DOHH2 (cell line): ENCODE measurements at regions not wholly inside any gene's neighbourhood (a gene's known extent, or its start where the extent isn't known, plus 50 kb on each side); places are given as distances from the start of the nearest gene placed in this dataset.

ENCODE experiments used
- H3F3A ChIP-seq: fragments of 200-600 bp; sonication (generic), shearing (Covaris generic); 2 replicates; pipeline ENCODE4 v1.6.0; 2016; ENCODE audit warnings: antibody characterized with exemption, mild to moderate bottlenecking; ENCODE audit not compliant: control insufficient read depth, insufficient read depth
- H3K27ac ChIP-seq: fragments of 200-600 bp; sonication (generic); 2 replicates; pipeline ENCODE4 v1.5.1; 2014; ENCODE audit warnings: low read depth, mild to moderate bottlenecking, low read length, moderate library complexity
- H3K27me3 ChIP-seq: fragments of 200-600 bp; sonication (generic); 2 replicates; pipeline ENCODE4 v1.6.1; 2014; ENCODE audit warnings: mild to moderate bottlenecking, low read length, mixed read lengths; ENCODE audit not compliant: control insufficient read depth
- H3K36me3 ChIP-seq: fragments of 200-600 bp; sonication (generic); 2 replicates; pipeline ENCODE4 v1.6.1; 2014; ENCODE audit warnings: mild to moderate bottlenecking, low read length, moderate library complexity, mixed read lengths; ENCODE audit not compliant: control insufficient read depth
- H3K4me1 ChIP-seq: fragments of 200-600 bp; sonication (generic); 2 replicates; pipeline ENCODE4 v1.6.1; 2014; ENCODE audit warnings: mild to moderate bottlenecking, low read length, mixed read lengths; ENCODE audit not compliant: control insufficient read depth
- H3K4me2 ChIP-seq: fragments of 200-600 bp; sonication (generic); 2 replicates; pipeline ENCODE4 v1.6.0; 2014; ENCODE audit warnings: mild to moderate bottlenecking, low read length, moderate library complexity
- H3K4me3 ChIP-seq: fragments of 200-600 bp; sonication (generic); 2 replicates; pipeline ENCODE4 v1.5.1; 2014; ENCODE audit warnings: mild to moderate bottlenecking, low read length, mixed read lengths
- H3K79me2 ChIP-seq: fragments of 200-600 bp; sonication (generic); 2 replicates; pipeline ENCODE4 v1.6.1; 2014; ENCODE audit warnings: mild to moderate bottlenecking, low read length, mixed read lengths; ENCODE audit not compliant: control insufficient read depth
- H3K9me2 ChIP-seq: fragments of 200-600 bp; sonication (generic); replicated peaks from 2 replicates; pipeline ENCODE4 v1.6.1; 2014; ENCODE audit warnings: mild to moderate bottlenecking, low read length, mixed read lengths; ENCODE audit not compliant: control insufficient read depth
- H3K9me3 ChIP-seq: fragments of 200-600 bp; sonication (generic); 2 replicates; pipeline ENCODE4 v1.6.1; 2014; ENCODE audit warnings: antibody characterized with exemption, low read length, mixed read lengths; ENCODE audit not compliant: control insufficient read depth, insufficient read depth
- H4K20me1 ChIP-seq: fragments of 200-600 bp; sonication (generic); 2 replicates; pipeline ENCODE4 v1.6.0; 2014; ENCODE audit warnings: low read depth, mild to moderate bottlenecking, antibody characterized with exemption, low read length, moderate library complexity; ENCODE audit not compliant: control insufficient read depth, insufficient read depth
- EZH2phosphoT487 ChIP-seq: fragments of 200-600 bp; sonication (generic); IDR thresholded peaks from 2 replicates; pipeline ENCODE4 v1.6.1; 2017; ENCODE audit warnings: borderline replicate concordance, mild to moderate bottlenecking, antibody characterized with exemption, low read length, moderate library complexity, mixed read lengths
- TF ChIP-seq, protein P1 (sequence below): fragments of 200-600 bp; sonication (generic); IDR thresholded peaks from one replicate; pipeline ENCODE4 v1.5.1; 2014; ENCODE audit warnings: antibody characterized with exemption, mild to moderate bottlenecking, low read depth, low read length; ENCODE audit not compliant: poor library complexity, severe bottlenecking

DNA sequence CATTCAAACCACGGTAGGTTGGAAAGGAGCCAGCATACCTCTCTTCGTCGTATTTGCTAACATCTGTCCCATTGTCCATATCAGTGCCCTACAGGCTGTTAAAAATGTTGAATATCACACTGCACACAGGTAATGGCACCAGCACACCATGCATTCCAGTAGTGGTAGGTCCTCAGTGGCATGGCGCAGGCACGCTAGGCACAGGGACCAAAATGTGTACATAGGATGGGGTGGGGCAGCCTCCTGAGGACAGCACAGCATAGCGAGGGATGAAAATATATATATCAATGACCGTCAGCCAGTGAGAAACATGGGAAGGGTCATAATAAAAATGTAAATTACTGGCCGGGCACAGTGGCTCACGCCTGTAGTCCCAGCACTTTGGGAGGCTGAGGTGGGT is 99.9 kb upstream of the CTBP2 start:
- Histone ChIP-seq H4K20me1 (no peaks in the 10 kb centered on the region), H3K27me3 (no peaks in the 10 kb centered on the region), H3K79me2 (no peaks in the 10 kb centered on the region), H3K4me3 (no peak overlapping the region), H3K27ac (no peak overlapping the region), H3K9me2 (no peaks in the 10 kb centered on the region), H3K4me1 (no peaks in the 10 kb centered on the region), H3F3A (no peaks in the 10 kb centered on the region), H3K36me3 (no peaks in the 10 kb centered on the region), H3K9me3 (no peaks in the 10 kb centered on the region), H3K4me2 (no peak overlapping the region)
- TF ChIP-seq, protein P1, sequence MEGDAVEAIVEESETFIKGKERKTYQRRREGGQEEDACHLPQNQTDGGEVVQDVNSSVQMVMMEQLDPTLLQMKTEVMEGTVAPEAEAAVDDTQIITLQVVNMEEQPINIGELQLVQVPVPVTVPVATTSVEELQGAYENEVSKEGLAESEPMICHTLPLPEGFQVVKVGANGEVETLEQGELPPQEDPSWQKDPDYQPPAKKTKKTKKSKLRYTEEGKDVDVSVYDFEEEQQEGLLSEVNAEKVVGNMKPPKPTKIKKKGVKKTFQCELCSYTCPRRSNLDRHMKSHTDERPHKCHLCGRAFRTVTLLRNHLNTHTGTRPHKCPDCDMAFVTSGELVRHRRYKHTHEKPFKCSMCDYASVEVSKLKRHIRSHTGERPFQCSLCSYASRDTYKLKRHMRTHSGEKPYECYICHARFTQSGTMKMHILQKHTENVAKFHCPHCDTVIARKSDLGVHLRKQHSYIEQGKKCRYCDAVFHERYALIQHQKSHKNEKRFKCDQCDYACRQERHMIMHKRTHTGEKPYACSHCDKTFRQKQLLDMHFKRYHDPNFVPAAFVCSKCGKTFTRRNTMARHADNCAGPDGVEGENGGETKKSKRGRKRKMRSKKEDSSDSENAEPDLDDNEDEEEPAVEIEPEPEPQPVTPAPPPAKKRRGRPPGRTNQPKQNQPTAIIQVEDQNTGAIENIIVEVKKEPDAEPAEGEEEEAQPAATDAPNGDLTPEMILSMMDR, result no peak
- no peak for TF ChIP-seq EZH2phosphoT487

DNA sequence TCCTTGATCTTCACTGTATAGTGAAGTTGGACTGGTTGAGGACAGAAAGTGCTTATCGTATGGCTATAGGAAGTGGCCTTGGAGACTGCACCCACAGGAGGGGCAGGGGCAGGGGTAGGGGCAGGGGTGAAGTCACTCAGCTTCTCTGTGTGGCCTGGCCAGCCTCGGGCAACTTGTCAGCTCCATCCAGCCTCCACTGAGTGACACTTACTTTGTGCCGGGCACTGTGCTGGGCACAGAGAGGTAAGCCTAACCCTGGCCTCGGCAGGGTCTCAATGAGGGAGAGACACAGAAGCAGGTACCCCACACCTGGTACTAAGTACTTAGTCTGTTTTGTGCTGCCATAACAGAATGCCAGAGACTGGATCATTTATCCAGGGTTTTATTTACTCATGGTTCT is 99.3 kb upstream of the CTBP2 start:
- Histone ChIP-seq H3K36me3 (no peaks in the 10 kb centered on the region), H3K9me2 (no peaks in the 10 kb centered on the region), H3K4me1 (no peaks in the 10 kb centered on the region), H3K9me3 (no peaks in the 10 kb centered on the region), H3K27me3 (no peaks in the 10 kb centered on the region), H3K4me2 (no peak overlapping the region), H3K4me3 (no peak overlapping the region), H3K79me2 (no peaks in the 10 kb centered on the region), H4K20me1 (no peaks in the 10 kb centered on the region), H3K27ac (no peak overlapping the region), H3F3A (no peaks in the 10 kb centered on the region)
- TF ChIP-seq, protein P1, result no peak
- TF ChIP-seq EZH2phosphoT487, result no peak

DNA sequence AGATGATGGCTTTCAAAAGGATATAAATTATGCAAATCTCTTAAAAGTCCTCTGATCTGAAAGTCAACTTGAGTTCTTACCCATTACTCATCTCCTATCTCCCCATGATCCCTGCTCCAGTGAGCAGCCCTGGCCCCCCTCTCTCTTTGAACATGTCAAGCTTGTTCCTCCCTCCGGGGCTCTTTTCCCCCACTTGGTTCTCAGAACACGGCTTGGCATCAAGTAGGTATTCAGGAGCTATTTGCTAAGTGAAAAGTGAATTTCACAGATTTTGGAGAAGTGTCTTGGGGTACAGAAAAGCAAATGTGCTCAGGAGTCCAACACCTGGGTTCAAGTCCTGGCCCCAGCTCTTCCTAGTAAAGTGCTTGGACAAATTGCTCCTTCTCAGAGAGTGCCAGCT is 98.3 kb upstream of the CTBP2 start:
- no peaks in the 10 kb centered on the region for H3K79me2 ChIP-seq
- no peak overlapping the region for H3K27ac ChIP-seq
- H3K4me1 ChIP-seq, result no peaks in the 10 kb centered on the region
- no peaks in the 10 kb centered on the region for H4K20me1 ChIP-seq
- no peak overlapping the region for H3K4me2 ChIP-seq
- H3K9me2 ChIP-seq, result no peaks in the 10 kb centered on the region
- no peaks in the 10 kb centered on the region for H3K36me3 ChIP-seq
- H3K4me3 ChIP-seq, result no peak overlapping the region
- no peaks in the 10 kb centered on the region for H3F3A ChIP-seq
- H3K9me3 ChIP-seq, result no peaks in the 10 kb centered on the region
- H3K27me3 ChIP-seq, result no peaks in the 10 kb centered on the region
- TF ChIP-seq, protein P1, result no peak
- no peak for TF ChIP-seq EZH2phosphoT487

DNA sequence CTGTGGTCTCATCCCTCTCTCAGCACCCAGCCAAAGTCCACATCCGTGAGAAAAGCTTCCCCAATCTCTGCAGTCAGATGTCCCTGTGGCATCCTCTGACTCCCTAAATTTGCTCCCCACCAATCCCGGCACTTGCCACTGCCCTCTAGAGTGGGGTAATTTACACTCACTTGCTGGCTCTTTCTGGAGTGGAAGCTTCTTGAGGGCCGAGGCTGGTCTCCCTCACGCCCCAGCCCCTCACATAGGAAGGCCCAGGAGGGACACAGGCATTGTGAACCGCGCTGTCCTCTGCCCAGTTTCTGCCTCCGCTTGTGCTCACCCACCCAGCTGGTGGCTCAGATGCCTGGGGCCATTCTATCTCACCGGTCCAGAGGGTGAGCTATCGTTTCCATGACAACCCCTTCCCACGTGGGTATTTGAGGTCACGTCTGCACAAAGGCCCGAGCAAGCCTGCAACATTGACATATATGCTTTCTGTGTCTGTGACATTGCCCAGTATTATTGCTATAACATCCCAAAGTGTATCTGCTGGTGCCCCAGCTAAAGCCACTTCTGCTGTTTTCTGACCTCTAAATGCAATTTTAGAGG is 97.3 kb upstream of the CTBP2 start:
- no peaks in the 10 kb centered on the region for H3K27me3 ChIP-seq
- no peak overlapping the region for H3K27ac ChIP-seq
- no peak for TF ChIP-seq EZH2phosphoT487
- TF ChIP-seq, protein P1, result no peak
- no peaks in the 10 kb centered on the region for H3F3A ChIP-seq
- no peaks in the 10 kb centered on the region for H4K20me1 ChIP-seq
- no peaks in the 10 kb centered on the region for H3K4me1 ChIP-seq
- no peaks in the 10 kb centered on the region for H3K79me2 ChIP-seq
- H3K9me2 ChIP-seq, result no peaks in the 10 kb centered on the region
- no peak overlapping the region for H3K4me3 ChIP-seq
- H3K36me3 ChIP-seq, result no peaks in the 10 kb centered on the region
- no peak overlapping the region for H3K4me2 ChIP-seq
- H3K9me3 ChIP-seq, result no peaks in the 10 kb centered on the region
